ENCODE measurements at regions not wholly inside any gene's neighbourhood (a gene's known extent, or its start where the extent isn't known, plus 50 kb on each side); places are given as distances from the start of the nearest gene placed in this dataset.

DNA sequence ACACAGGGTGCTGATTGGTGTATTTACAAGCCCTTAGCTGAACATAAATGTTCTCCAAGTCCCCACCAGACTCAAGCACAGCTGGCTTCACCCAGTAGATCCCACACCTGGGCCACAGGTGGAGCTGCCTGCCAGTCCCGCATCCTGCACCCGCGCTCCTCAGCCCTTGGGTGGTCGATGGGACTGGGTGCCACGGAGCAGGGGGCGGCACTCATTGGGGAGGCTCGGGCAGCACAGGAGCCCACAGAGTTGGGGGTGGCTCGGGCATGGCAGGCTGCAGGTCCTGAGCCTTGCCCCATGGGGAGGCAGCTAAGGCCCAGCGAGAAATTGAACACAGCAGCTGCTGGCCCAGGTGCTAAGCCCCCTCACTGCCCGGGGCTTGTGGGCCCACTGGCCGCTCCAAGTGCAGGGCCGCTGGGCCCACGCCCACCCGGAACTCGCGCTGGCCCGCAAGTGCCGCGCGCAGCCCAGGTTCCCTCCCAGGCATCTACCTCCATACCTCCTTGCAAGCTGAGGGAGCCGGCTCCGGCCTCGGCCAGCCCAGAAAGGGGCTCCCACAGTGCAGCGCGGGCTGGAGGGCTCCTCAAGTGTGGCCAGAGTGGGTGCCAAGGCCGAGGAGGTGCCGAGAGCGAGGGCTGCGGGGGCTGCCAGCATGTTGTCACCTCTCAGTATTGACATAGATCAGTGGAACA lies 442.7 kb downstream of the OCA2 start:
- Mint-ChIP-seq H3K36me3 (ENCODE audit: low read depth) (no peaks in the 10 kb centered on the region), H3K27ac (no peak overlapping the region), H3K9me3 (peaks cover 20% of the 10 kb centered on the region), H3K4me1 (no peaks in the 10 kb centered on the region), H3K27me3 (no peaks in the 10 kb centered on the region), H3K4me3 (no peak overlapping the region)
- no peak for ATAC-seq
- DNase-seq = no peak

DNA sequence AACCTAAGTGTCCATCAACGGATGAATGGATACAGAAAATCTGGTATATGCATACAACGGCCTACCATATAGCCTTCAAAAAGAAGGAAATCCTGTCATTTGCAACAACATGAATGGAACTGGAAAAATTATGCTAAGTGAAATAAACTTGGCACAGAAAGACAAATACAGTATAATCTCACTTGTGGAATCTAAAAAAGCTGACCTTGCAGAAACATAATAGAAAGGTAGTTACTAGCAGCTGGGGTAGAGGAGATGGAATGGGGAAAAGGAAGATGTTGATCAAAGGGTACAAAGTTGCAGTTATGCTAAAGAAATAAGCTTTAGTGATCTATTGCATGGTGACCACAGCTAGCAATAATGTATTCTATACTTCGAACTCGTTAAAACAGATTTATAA lies 444.1 kb downstream of the OCA2 start:
- H3K4me3 Mint-ChIP-seq = no peak overlapping the region
- no peak for DNase-seq
- H3K27me3 Mint-ChIP-seq = no peaks in the 10 kb centered on the region
- ATAC-seq = no peak
- no peaks in the 10 kb centered on the region for H3K36me3 Mint-ChIP-seq (ENCODE audit: low read depth)
- no peak overlapping the region for H3K27ac Mint-ChIP-seq
- no peaks in the 10 kb centered on the region for H3K4me1 Mint-ChIP-seq
- peaks cover 24% of the 10 kb centered on the region for H3K9me3 Mint-ChIP-seq

DNA sequence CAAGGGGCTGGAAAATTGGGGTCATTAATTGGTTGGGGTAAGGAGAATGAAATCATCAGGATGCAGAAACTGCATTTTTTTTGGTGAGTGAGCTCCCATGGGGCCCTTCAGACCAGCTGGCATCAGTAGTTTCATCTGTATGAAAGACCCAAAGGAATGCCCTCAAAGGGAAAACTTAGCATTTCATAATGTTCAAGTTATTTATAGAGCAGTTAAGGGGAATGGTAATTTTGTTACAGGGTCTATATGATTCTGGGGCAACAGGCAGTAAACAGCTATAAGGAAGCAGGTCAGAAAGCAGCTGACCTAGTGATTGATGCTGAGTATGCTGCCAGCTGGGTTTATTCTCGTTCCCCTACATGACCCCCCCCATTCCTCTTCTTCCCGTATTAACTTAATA lies 448.9 kb downstream of the OCA2 start:
- DNase-seq = no peak
- Mint-ChIP-seq H3K4me1 (no peaks in the 10 kb centered on the region), H3K4me3 (no peak overlapping the region)

DNA sequence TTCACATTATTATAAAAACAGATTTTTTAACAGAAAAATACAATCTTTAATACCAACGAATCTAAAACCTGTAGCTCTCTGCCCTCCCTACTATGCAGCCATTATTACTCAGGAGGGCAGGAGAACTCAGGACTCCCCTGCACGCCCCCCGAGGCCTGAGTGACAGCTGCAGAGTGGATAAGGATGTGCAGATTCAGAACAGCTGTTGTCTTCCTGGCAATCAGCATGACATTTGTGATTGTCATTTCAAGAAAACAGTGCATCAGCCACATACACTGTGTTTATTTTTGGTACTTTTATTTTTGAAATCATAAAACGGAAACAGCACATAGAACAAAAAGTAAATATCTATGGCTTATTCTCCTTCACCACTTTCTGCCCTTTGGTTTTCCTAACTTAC lies 450.8 kb downstream of the OCA2 start:
- Mint-ChIP-seq H3K27ac (no peak overlapping the region), H3K27me3 (no peaks in the 10 kb centered on the region), H3K36me3 (ENCODE audit: low read depth) (no peaks in the 10 kb centered on the region), H3K9me3 (peaks cover 14% of the 10 kb centered on the region), H3K4me1 (no peaks in the 10 kb centered on the region), H3K4me3 (no peak overlapping the region)
- DNase-seq = no peak
- no peak for ATAC-seq

More for the DNA sequence above, 448.9 kb downstream of the OCA2 start:
- no peaks in the 10 kb centered on the region for H3K36me3 Mint-ChIP-seq (ENCODE audit: low read depth)
- H3K9me3 Mint-ChIP-seq = peaks cover 12% of the 10 kb centered on the region
- no peak for ATAC-seq
- no peak overlapping the region for H3K27ac Mint-ChIP-seq
- H3K27me3 Mint-ChIP-seq = no peaks in the 10 kb centered on the region

DNA sequence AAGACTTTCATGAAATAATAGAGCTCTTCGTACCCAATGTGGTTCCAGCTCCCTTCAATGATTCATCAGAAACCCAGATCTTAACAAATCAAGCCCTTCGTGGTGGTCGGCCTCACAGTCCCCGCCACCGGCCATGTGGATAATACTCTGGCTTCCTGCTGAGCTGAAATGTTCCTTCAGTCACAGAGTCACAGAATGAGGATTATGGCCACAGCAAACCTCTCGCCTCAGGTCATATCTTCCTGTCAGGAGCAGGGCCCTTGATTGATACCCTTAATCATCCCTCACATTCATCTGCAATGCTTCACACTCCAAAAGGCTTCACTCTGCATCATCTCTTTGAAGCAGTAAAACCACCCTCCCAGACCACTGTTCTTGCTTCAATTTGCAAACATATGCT lies 452.6 kb downstream of the OCA2 start:
- DNase-seq (no peak), ATAC-seq (no peak)
- Mint-ChIP-seq H3K27me3 (no peaks in the 10 kb centered on the region), H3K4me1 (no peaks in the 10 kb centered on the region), H3K27ac (no peak overlapping the region), H3K36me3 (ENCODE audit: low read depth) (no peaks in the 10 kb centered on the region), H3K9me3 (peaks cover 24% of the 10 kb centered on the region), H3K4me3 (no peak overlapping the region)

DNA sequence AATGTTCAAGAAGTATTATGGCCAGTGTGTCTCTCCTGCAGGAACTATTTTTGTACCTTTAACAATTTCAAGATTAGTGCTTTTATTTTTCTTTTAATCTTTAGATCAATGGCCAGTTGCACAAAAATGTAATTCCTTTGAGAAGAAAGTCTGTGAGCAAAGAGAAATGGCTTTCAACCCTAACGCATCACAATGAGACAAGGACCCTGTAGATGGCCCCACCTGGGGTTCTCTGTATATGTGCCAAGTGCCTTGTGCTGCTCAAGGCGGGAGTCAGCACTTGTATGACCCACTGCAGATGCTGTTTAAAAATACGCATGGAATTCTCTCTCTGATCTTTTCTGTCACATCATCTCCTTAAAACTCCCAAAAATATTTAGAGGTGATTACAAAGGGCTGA lies 453.4 kb downstream of the OCA2 start:
- Mint-ChIP-seq H3K9me3 (peaks cover 23% of the 10 kb centered on the region), H3K27ac (no peak overlapping the region), H3K4me1 (no peaks in the 10 kb centered on the region), H3K27me3 (no peaks in the 10 kb centered on the region), H3K4me3 (no peak overlapping the region), H3K36me3 (ENCODE audit: low read depth) (no peaks in the 10 kb centered on the region)
- ATAC-seq = no peak
- DNase-seq = no peak

DNA sequence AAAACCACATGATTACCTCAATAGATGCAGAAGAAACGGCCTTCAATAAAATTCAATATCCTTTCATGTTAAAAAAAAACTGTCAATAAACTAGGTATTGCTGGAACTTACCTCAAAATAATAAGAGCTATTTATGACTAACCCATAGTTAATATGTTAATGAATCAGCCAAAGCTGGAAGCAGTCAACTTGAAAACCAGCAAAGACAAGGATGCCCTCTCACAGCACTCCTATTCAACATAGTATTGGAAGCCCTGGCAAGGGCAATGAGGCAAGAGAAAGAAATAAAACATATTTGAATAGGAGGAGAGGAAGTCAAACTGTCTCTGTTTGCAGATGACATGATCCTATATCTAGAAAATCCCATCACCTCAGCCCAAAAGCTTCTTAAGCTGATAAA lies 456.1 kb downstream of the OCA2 start:
- Mint-ChIP-seq H3K27ac (no peak overlapping the region), H3K9me3 (peaks cover 34% of the 10 kb centered on the region), H3K36me3 (ENCODE audit: low read depth) (no peaks in the 10 kb centered on the region), H3K27me3 (no peaks in the 10 kb centered on the region), H3K4me1 (no peaks in the 10 kb centered on the region), H3K4me3 (no peak overlapping the region)
- no peak for DNase-seq
- ATAC-seq = no peak

DNA sequence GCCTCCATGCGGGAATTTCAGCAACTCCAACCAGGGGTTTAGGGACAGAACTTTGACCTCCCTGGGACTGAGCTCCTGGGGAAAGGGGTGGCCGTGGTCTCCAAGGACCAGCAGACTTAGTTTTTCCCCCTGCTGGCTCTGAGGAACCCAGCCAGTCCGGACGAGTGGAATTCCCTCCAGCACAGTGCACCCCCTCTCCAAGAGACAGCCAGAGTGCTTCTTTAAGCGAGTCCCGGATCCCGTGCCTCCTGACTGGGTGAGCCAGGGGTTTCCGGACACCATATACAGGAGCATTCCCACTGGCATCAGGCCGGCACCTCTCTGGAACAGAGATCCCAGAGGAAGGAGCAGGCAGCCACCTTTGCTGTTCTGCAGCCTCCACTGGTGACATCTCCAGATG lies 459.5 kb downstream of the OCA2 start:
- no peak for ATAC-seq
- H3K9me3 Mint-ChIP-seq = peaks cover 34% of the 10 kb centered on the region
- no peaks in the 10 kb centered on the region for H3K27me3 Mint-ChIP-seq

DNA sequence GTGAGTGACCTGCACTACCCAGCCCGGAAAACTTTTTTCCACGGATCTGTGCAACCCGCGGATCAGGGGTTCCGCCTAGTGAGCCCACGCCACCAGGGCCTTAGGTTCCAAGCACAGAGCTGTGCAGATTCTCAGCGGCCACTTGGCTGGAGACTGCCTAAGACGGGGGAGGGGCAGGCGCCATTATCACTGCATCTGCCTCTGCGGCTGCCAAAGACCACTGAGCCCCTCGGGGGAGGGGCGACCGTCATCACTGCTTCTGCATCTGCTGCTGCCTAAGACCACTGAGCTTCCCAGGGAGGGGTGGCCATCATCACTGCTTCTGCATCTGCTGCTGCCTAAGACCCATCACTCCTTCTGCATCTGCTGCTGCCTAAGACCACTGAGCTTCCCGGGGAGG lies 460.2 kb downstream of the OCA2 start:
- Mint-ChIP-seq H3K36me3 (ENCODE audit: low read depth) (no peaks in the 10 kb centered on the region), H3K4me3 (no peak overlapping the region), H3K9me3 (peaks cover 34% of the 10 kb centered on the region), H3K27ac (no peak overlapping the region), H3K27me3 (no peaks in the 10 kb centered on the region), H3K4me1 (no peaks in the 10 kb centered on the region)
- ATAC-seq (no peak), DNase-seq (no peak)

More for the DNA sequence above, 459.5 kb downstream of the OCA2 start:
- H3K4me3 Mint-ChIP-seq = no peak overlapping the region
- no peak overlapping the region for H3K27ac Mint-ChIP-seq
- H3K4me1 Mint-ChIP-seq = no peaks in the 10 kb centered on the region
- DNase-seq = no peak
- H3K36me3 Mint-ChIP-seq (ENCODE audit: low read depth) = no peaks in the 10 kb centered on the region

DNA sequence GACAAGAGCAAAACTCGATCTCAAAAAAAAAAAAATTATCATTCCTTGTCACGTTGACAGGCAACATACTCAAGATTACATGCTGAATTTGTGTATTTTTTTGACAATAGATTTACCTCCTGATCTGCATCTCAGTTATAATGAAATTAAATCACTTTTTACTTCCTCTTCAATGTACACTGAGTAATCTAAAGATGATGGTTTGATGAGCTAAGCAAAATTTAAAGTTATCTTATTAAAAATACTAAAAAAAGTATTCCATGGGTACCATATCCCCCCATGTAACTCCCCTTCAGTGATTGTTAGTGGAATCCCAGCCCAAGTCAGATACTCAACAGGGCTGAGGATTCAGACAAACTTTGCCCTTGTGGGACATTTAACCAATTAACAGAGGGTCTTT lies 463.2 kb downstream of the OCA2 start:
- DNase-seq (no peak), ATAC-seq (no peak)
- Mint-ChIP-seq H3K9me3 (peaks cover 27% of the 10 kb centered on the region), H3K27me3 (no peaks in the 10 kb centered on the region), H3K4me3 (no peak overlapping the region), H3K4me1 (no peaks in the 10 kb centered on the region), H3K27ac (no peak overlapping the region), H3K36me3 (ENCODE audit: low read depth) (no peaks in the 10 kb centered on the region)

DNA sequence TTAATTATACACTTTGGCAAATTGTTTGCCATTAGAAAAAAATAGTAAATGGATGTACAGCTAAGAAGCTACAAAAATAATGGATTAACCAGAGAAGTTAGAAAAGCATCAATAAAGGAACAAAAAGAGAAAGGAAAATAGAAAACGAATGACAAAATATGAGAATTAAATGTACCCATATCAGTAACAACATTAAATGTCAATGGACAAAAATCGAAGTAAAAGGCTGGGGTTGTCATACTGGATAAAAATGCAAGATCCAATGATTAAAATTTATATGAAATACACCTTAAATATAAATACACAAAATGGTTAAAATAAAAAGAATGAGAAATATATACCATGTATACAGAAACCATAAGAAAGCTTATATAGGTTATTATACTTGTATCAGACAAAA lies 470.6 kb downstream of the OCA2 start:
- Mint-ChIP-seq H3K4me1 (no peaks in the 10 kb centered on the region), H3K27me3 (no peaks in the 10 kb centered on the region), H3K27ac (no peak overlapping the region), H3K9me3 (peaks cover 46% of the 10 kb centered on the region), H3K4me3 (no peak overlapping the region), H3K36me3 (ENCODE audit: low read depth) (peaks cover 1% of the 10 kb centered on the region)
- DNase-seq = no peak
- ATAC-seq = no peak

DNA sequence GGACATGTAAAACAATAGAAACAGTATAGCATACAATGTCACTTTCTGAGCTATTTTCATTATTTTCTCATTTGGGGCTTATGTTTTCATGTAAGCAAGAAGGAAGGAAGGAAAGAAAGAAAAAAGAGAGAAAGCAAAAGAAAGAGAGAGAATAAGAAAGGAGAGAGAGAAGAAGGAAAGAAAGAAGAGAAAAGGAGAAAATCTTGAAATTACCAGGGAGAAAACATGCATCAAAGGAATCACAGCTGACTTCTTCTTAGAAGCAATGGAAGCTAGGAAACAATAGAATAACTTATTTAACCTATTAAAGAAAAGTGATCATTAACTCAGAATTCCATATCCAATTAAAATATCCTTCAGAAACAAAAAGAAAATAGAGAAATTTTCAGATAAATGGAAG lies 471.5 kb downstream of the OCA2 start:
- no peaks in the 10 kb centered on the region for H3K4me1 Mint-ChIP-seq
- no peak overlapping the region for H3K27ac Mint-ChIP-seq
- H3K9me3 Mint-ChIP-seq = peaks cover 53% of the 10 kb centered on the region
- ATAC-seq = no peak
- no peak for DNase-seq
- H3K36me3 Mint-ChIP-seq (ENCODE audit: low read depth) = peaks cover 1% of the 10 kb centered on the region
- H3K27me3 Mint-ChIP-seq = no peaks in the 10 kb centered on the region
- no peak overlapping the region for H3K4me3 Mint-ChIP-seq

DNA sequence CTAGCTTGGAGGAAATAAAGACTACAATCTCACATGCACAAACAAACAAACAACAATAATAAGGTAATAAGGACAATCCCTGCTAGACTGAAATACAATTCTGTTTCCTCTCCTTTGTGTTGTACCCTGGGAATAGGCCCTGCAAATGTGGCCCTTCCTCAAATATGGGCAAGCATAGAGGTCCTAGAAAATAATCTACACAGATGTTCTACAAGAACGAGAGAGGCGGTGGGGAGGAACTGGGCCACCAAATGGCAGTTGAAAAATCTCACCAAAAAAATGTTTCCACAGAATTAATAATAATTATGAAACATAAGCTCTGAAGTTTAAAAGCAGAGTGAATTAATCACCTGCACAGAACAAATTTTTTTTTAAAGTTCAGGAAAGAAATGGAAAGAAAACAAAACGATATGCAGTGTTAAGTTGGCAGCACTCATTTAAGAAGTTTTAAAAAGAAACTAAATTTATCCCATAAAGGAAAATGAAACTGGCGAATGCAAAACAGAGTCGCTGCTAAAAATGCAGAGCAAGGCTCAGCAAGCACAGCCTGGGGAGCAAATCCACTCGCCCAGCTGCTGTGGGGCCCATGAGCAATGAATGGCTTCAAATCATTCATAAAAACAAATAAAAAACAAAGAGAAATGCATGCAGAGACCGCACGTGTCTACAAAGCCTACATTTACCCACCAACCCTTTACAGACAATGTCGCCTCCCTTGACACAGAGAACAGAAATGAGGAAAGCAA lies 475.4 kb downstream of the OCA2 start:
- H3K9me3 Mint-ChIP-seq = peaks cover 46% of the 10 kb centered on the region
- H3K4me1 Mint-ChIP-seq = no peaks in the 10 kb centered on the region
- H3K27ac Mint-ChIP-seq = no peak overlapping the region
- DNase-seq (no peak), ATAC-seq (no peak)
- peaks cover 1% of the 10 kb centered on the region for H3K36me3 Mint-ChIP-seq (ENCODE audit: low read depth)
- H3K4me3 Mint-ChIP-seq = no peak overlapping the region
- no peaks in the 10 kb centered on the region for H3K27me3 Mint-ChIP-seq

DNA sequence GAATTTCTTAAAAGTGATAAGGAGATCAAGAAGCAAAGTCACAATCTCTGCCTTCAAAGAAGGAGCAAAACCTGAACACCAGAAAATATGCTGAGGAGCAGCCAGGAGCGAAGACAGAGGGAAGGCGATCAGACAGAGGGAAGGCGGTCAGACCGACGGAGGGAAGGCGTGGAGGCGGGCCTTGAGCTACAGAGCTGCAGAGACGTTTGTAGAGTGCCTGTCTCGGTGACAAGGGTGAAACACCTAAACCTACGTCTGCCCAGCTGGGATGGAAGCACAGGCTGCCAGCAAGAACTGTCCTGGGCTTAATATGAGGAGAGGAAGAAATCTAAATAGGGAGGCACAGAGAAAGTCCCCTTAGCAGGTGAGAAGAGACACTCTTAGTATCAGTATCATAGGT lies 476.0 kb downstream of the OCA2 start:
- DNase-seq (no peak), ATAC-seq (no peak)
- H3K36me3 Mint-ChIP-seq (ENCODE audit: low read depth) = peaks cover 1% of the 10 kb centered on the region
- peaks cover 42% of the 10 kb centered on the region for H3K9me3 Mint-ChIP-seq
- no peaks in the 10 kb centered on the region for H3K4me1 Mint-ChIP-seq
- no peaks in the 10 kb centered on the region for H3K27me3 Mint-ChIP-seq
- H3K4me3 Mint-ChIP-seq = no peak overlapping the region
- H3K27ac Mint-ChIP-seq = no peak overlapping the region

DNA sequence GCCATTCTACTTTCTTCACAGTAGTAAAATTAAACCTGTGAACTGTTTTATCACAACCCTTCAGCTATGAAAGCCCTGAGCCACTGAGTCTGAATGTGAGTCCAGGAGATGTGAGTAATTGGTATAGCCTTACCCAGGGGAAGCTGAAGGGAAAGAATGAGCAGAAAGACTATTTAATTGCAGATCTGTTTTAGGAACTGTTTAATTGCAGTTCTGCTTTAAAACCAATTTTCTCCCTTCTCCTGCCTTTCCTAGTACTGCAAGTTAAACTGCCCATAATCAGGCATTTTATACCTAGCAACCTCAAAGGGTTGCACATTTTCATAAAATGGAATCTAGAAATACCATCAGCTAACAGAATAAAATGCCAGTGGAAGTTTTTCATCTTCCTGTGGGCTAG lies 476.7 kb downstream of the OCA2 start:
- no peak overlapping the region for H3K27ac Mint-ChIP-seq
- no peaks in the 10 kb centered on the region for H3K36me3 Mint-ChIP-seq (ENCODE audit: low read depth)

More for the DNA sequence above, 476.7 kb downstream of the OCA2 start:
- DNase-seq (no peak), ATAC-seq (no peak)
- no peaks in the 10 kb centered on the region for H3K4me1 Mint-ChIP-seq
- H3K27me3 Mint-ChIP-seq = no peaks in the 10 kb centered on the region
- H3K9me3 Mint-ChIP-seq = peaks cover 34% of the 10 kb centered on the region
- H3K4me3 Mint-ChIP-seq = no peak overlapping the region

Data from activated naive CD8-positive, alpha-beta T cell treated with anti-CD3 and anti-CD28 coated beads, Interleukin-2, amount 50 U/mL, for 24 hours (primary cell).